Spleen (tissue), 3 donors: ENCODE measurements at regions not wholly inside any gene's neighbourhood (a gene's known extent, or its start where the extent isn't known, plus 50 kb on each side); places are given as distances from the start of the nearest gene placed in this dataset.

Source experiments
- POLR2A ChIP-seq, 3 donors: fragments of 450-650 bp; IDR thresholded peaks; one replicate each; pipeline ENCODE4 v1.5.1; 2017; ENCODE audit warnings: antibody characterized with exemption in 3 of 3, mild to moderate bottlenecking in 1 of 3
- POLR2AphosphoS5 ChIP-seq, 3 donors: sonication (generic); formaldehyde crosslinking; IDR thresholded peaks; one replicate each; pipeline ENCODE4 v1.5.1; 2017; ENCODE audit warnings: antibody characterized with exemption in 3 of 3

DNA sequence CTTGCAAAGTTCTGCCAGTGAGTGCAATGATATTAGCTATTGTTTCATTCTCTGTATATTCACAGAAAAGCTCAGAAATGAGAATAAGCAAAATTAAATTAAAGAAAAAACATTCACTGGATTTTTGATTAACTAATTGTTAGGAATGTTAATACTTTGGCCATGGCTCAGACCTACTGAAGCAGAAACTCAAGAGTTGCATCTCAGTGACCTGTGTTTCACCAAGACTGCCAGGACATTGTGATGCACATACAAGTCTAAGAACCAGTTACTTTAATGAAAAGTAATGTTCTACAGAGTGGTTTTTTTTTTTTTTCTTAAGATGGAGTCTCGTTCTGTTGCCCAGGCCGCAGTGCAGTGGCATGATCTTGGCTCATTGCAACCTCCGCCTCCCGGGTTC, 464.9 kb upstream of the NMUR2 start:
- TF ChIP-seq POLR2A (IDR thresholded peaks at IDR 0.05) (no peak), POLR2AphosphoS5 (IDR thresholded peaks at IDR 0.05) (no peak)
